CD4-positive, alpha-beta T cell treated with Interleukin-15 for 1 hour (primary cell): ENCODE measurements at regions not wholly inside any gene's neighbourhood (a gene's known extent, or its start where the extent isn't known, plus 50 kb on each side); places are given as distances from the start of the nearest gene placed in this dataset.

ENCODE experiments used
- DNase-seq: peaks from one replicate; pipeline ENCODE4 v3.0.0-alpha.2; 2020

DNA sequence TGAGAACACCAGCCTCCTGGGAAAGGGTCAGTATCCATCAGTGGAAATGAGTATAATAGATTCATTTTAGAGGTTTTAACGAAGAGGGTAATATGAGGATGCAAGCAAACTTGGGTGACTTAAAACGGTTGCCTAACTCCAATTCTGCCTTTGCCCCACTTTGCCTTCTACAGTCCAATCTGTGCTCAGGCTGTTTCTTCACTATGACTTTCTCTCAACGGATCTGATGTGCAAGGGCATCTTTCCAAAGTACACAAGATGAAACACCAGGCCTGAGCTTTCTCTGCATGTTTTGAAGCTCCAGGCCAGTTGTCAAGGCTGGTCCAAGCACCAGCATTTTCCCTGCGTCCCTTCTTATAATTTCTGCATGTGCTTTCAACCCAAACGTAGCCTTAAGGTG is 68.0 kb upstream of the TMEM164 start:
- DNase-seq, result no peak

DNA sequence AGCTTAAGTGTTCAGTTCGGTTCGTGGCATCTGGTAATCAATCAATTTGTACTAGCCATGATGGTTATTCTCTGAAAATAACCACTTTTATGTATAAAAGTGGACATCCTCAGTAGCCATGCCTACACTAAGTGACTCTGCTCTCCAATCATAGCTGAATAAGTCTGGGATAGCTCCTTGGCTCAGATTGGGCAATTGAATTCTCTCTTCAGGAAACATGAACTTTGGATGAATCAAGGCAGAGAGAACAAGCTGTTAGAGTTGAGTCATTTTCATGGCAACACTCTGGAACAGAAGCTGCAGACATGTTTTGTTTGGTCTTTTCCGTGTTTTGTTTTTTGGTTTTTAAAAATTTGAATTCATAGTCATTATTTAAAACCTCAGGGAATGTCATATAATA is 66.8 kb upstream of the TMEM164 start:
- DNase-seq, result no peak

DNA sequence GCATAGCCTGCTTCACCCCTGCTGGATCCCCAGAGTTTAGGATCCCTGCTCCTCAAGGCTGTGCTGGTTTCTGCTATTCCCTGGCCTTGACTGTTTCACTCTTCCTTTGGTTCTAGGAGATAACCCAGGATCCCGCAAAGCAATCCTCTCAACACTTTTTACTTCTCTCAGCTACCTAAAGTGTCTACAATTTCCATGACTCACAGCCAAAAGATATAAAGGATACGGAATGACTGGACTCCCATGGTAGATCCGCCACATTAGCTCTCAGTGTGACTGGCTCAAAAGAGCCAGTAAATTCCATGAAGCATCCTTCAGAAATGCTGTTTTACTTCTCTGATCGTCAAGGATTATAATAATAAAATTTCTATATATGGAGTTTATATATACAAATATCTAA is 66.3 kb upstream of the TMEM164 start:
- DNase-seq, result no peak

DNA sequence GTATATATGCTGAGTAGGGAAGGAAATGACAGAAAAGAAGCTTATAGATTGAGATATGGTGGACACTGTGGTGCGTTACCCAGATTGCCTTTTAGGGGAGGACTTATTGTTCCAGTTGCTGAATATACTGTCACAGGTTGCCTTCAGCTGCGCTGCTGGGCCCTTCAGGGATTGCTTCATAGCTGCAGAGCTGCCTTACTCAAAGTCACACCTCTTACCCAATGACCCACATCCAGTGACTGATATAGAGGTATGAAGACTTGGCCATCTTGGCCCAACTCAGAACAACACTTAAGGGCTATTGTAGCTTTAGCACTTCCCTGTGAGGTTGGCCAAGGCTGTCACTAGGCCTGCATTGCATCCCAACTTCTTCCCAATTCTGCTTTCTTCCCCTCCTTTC is 63.4 kb upstream of the TMEM164 start:
- no peak for DNase-seq

DNA sequence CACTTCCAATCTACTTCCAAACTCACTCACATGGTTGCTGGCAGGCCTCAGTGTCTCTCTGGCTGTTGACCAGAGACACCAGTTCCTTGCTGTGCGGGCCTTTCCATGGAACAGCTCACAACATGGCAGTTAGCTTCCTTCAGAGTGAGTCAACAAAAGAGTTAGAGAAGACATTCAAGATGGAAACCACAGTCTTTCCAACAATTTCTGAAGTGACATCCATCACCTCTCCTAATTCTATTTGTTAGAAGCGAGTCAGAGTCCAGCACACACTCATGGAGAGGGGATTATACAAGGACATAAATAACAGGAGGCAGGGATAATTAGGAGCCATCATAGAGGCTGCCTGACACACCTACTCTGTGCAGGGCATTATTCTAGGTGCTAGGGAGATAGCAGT is 62.5 kb upstream of the TMEM164 start:
- no peak for DNase-seq

DNA sequence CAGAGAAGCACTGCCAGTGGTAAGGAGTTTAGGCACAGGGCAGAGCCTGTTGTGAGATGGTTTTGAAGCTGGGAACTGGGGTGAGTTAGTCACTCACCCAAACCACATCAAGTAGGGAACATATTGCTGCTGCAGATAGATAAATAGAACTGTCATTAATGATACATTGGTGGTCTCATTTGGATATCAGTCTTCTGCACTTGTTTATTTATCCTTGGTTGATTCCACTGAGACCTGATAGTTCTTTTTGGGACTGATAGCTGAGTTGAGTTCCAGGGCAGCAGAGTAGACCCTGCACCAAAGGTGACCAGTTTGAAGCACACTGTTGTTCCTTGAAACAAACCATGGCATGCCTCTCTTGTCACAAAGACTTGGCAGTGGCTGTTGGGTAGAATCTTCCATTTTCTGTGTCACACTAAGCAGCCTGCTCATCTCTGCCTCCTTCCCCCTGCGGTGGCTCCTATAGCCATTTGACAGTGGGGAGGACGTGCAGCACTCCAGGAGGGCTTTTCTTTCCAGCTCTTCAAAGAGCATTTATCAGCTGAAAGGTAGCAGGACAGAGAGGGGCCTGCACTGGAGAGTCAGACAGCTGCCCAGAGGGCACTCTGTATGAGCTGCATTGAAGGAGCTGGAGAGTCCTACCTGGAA is 59.7 kb upstream of the TMEM164 start:
- no peak for DNase-seq

DNA sequence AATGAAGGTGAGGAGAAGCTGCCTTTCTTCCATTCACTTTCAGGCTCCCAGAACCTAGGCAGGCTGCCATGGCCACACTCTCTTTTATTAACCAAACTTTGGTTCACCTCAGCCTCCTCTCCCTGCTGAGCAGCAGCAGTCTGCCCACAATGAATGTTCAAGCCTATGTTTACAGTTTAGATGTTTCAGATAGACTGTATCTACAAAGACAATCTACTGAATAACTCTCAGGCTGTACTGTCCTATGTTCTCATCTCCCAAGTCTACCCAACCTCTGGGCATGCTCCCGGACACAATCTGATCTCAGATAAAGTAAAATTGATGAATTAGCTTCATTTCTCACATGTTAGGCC is 59.2 kb upstream of the TMEM164 start:
- no peak for DNase-seq

DNA sequence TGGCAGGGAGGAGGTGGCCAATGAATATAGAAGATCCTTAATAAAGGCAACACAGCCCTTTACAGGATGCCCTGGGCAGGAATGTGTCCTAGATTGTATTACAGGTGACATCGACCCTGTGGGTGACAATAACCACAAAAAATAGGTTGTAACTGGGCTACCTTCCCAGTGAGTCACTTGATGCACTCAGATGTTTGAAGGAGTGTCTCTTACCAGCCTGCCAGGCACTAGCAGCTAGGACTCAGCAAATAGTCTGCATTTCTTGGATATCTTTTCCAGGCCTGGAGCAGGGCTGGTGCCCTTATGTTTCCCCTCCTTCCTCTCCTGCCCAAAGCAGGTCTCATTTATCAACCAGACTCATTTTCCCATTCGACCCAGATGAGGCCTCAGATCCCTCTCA is 50.9 kb upstream of the TMEM164 start:
- DNase-seq, result no peak

DNA sequence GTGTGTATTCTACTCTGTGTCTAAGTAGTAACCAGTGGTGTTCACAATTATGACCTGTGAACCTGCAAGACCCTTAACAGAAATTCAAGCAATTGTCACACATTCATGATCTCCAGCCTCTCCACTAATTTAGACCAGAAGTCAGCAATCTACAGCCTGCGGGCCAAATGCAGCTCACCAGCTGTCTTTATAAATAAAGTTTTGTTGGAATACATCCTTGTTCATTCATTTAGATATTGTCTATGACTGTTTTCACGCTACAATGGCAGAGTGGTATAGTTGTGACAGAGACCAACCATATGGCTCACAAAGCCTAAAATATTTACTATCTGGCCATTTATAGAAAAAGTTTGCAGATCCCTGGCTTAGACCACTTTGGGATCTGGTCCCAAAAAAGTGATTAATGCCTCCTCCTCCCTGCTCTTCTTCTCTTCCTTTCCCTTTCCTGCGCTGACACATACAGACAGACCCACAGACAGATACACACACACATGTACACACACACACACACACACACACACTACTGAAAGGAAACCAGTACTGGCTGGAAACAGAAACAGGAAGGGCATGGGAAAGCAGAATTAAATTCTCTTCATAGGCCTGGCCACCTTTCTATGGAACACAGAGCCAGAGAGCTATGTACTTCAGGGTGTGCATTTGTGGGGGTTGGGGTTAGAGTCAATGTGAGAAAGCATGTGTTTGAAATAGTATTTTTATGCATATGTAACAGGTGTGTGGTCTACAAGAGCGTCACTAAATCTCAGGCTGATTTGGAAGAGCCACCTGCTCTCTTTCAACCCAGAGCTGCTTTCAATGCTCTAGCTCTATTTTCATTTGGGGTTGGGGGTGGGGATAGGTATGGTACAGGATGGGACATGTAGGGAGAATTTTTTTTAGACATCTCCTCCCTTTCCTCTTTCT is 49.7 kb upstream of the TMEM164 start:
- DNase-seq, result no peak
